Natural killer cell (primary cell): ENCODE measurements at regions not wholly inside any gene's neighbourhood (a gene's known extent, or its start where the extent isn't known, plus 50 kb on each side); places are given as distances from the start of the nearest gene placed in this dataset.
"Not testable (repeated sequence)": the region's sequence is repeated elsewhere in the genome, so short reads cannot be mapped to it uniquely, and the experiment has no call there.

Source experiments
- ATAC-seq, 3 donors: fragments of 150-1000 bp in 2 of 3; fragments of 200-7000 bp in 1 of 3; cut with Tn5 transposase; 1 replicate in 1 of 3; 2 replicates in 2 of 3; pipeline ENCODE4 v1.10.0; 2021; ENCODE audit warnings: mild to moderate bottlenecking in 2 of 3, moderate library complexity in 2 of 3
- DNase-seq, 2 donors: peaks; one replicate each; pipeline versions ENCODE4 v3.0.0 to v3.0.0-alpha.2; 2013 to 2021; ENCODE audit warnings: mixed read lengths in 1 of 2
- H3K27ac ChIP-seq: one replicate; pipeline ENCODE4 v1.5.1; 2013; ENCODE audit warnings: mild to moderate bottlenecking, low read length
- H3K27me3 ChIP-seq: one replicate; pipeline ENCODE4 v1.6.1; 2013; ENCODE audit warnings: low read length; ENCODE audit not compliant: control insufficient read depth, insufficient read depth
- H3K36me3 ChIP-seq: one replicate; pipeline ENCODE4 v1.6.1; 2013; ENCODE audit warnings: low read length; ENCODE audit not compliant: control insufficient read depth, insufficient read depth
- H3K4me1 ChIP-seq: one replicate; pipeline ENCODE4 v1.6.1; 2013; ENCODE audit warnings: low read length; ENCODE audit not compliant: control insufficient read depth, insufficient read depth
- H3K4me3 ChIP-seq: one replicate; pipeline ENCODE4 v1.5.1; 2013; ENCODE audit warnings: low read length
- H3K9me3 ChIP-seq: one replicate; pipeline ENCODE4 v1.6.1; 2013; ENCODE audit warnings: low read length; ENCODE audit not compliant: control insufficient read depth, insufficient read depth
- H3K27ac Mint-ChIP-seq, 2 donors: one replicate each; pipeline ENCODE4 v1.8.0; 2022; ENCODE audit warnings: mild to moderate bottlenecking in 2 of 2, mixed read lengths in 2 of 2, moderate library complexity in 1 of 2
- H3K27me3 Mint-ChIP-seq, 2 donors: one replicate each; pipeline ENCODE4 v1.8.0; 2022; ENCODE audit warnings: low read depth in 2 of 2, mixed read lengths in 2 of 2
- H3K36me3 Mint-ChIP-seq: one replicate; pipeline ENCODE4 v1.8.0; 2022; ENCODE audit warnings: mixed read lengths
- H3K4me1 Mint-ChIP-seq, 2 donors: one replicate each; pipeline ENCODE4 v1.8.0; 2022; ENCODE audit warnings: mixed read lengths in 2 of 2
- H3K4me3 Mint-ChIP-seq: one replicate; pipeline ENCODE4 v1.8.0; 2022; ENCODE audit warnings: mild to moderate bottlenecking, moderate library complexity, mixed read lengths
- H3K9me3 Mint-ChIP-seq, 2 donors: one replicate each; pipeline ENCODE4 v1.8.0; 2022; ENCODE audit warnings: mixed read lengths in 2 of 2
- WGBS: methylation state at CpG from one replicate; pipeline ENCODE4 v1.1.7; 2013; ENCODE audit warnings: missing lambda C conversion rate; ENCODE audit not compliant: insufficient coverage; 5-methylcytosine and 5-hydroxymethylcytosine counted together
- intact Hi-C: fragments of 100-400 bp; cut with micrococcal nuclease; formaldehyde crosslinking; loops from one replicate; pipeline ENCODE4 v1.14.2; 2022

GRCh38 chr20:28625112-28625511 is 2632.4 kb upstream of the DEFB115 start:
- H3K27me3 Mint-ChIP-seq, H3K9me3 Mint-ChIP-seq, ATAC-seq, H3K36me3 Mint-ChIP-seq, H3K4me1 Mint-ChIP-seq, H3K4me3 Mint-ChIP-seq, H3K27ac Mint-ChIP-seq, DNase-seq, H3K36me3 ChIP-seq, H3K9me3 ChIP-seq, H3K27me3 ChIP-seq, intact Hi-C loops, H3K4me1 ChIP-seq, H3K4me3 ChIP-seq, H3K27ac ChIP-seq: not testable (repeated sequence)
- WGBS: 75% methylated on average over 2 of the region's 2 CpGs

- H3K4me1 ChIP-seq, H3K27ac Mint-ChIP-seq, H3K9me3 Mint-ChIP-seq, H3K27me3 ChIP-seq, H3K36me3 ChIP-seq, DNase-seq, H3K4me3 Mint-ChIP-seq, H3K4me1 Mint-ChIP-seq, H3K4me3 ChIP-seq, H3K36me3 Mint-ChIP-seq, intact Hi-C loops, H3K27ac ChIP-seq, H3K9me3 ChIP-seq, ATAC-seq, H3K27me3 Mint-ChIP-seq: not testable (repeated sequence)
- WGBS: 49% methylated on average over 2 of the region's 2 CpGs
Observed at GRCh38 chr20:28640831-28641230, 2616.6 kb upstream of the DEFB115 start.
